ENCODE measurements at regions not wholly inside any gene's neighbourhood (a gene's known extent, or its start where the extent isn't known, plus 50 kb on each side); places are given as distances from the start of the nearest gene placed in this dataset.
A peak's percentile ranks its signal among the peaks of the same experiment; 100 is the strongest.
"Not testable (repeated sequence)": the region's sequence is repeated elsewhere in the genome, so short reads cannot be mapped to it uniquely, and the experiment has no call there.

DNA sequence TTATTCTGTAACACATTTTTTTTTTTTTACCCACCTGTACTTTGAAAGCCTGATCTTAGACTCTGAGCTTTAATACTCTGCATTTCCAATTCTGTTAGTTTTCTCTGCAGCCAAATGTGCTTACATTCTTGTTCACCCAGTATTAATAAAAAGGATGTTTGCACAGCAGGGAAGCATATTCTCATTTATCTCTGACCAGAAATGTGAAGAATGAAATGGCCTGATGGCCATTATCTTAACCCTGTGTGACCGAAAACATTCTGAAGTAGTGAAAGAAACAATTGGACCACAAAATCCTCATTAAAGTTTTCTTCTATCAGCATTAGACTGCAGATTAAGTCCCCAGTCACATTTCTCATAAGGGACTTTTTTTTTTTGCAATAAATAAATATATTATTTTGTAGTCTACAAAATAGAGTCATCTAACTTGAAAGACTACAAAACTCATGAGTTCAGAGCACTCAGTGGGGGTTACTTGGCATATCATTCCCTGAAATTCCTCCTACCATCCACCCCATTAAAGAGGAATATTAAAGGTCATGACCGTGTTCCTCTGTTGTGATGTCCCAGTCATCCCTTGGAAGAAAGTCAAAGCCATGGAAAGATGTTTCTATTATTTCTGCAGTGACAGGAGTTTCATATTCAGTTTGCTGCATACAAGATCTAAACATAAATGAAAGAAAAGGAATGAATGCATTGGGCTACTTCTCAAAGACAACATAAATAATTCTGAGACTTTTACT is 364.4 kb downstream of the RND3 start:
- no peaks in the 10 kb centered on the region for H3K36me3 ChIP-seq (ENCODE audit: control insufficient read depth, insufficient read depth, low read length)
- DNase-seq (ENCODE audit: low read depth) (no peak), FAIRE-seq (no peak)
- H3K27me3 ChIP-seq (ENCODE audit: control insufficient read depth, insufficient read depth, low read length), result no peaks in the 10 kb centered on the region
- TF ChIP-seq, protein P1, sequence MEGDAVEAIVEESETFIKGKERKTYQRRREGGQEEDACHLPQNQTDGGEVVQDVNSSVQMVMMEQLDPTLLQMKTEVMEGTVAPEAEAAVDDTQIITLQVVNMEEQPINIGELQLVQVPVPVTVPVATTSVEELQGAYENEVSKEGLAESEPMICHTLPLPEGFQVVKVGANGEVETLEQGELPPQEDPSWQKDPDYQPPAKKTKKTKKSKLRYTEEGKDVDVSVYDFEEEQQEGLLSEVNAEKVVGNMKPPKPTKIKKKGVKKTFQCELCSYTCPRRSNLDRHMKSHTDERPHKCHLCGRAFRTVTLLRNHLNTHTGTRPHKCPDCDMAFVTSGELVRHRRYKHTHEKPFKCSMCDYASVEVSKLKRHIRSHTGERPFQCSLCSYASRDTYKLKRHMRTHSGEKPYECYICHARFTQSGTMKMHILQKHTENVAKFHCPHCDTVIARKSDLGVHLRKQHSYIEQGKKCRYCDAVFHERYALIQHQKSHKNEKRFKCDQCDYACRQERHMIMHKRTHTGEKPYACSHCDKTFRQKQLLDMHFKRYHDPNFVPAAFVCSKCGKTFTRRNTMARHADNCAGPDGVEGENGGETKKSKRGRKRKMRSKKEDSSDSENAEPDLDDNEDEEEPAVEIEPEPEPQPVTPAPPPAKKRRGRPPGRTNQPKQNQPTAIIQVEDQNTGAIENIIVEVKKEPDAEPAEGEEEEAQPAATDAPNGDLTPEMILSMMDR (IDR thresholded peaks at IDR 0.05; ENCODE audit: insufficient read depth, low read length, severe bottlenecking), result no peak
- H3K4me3 ChIP-seq (ENCODE audit: low read depth, low read length), result no peak overlapping the region

DNA sequence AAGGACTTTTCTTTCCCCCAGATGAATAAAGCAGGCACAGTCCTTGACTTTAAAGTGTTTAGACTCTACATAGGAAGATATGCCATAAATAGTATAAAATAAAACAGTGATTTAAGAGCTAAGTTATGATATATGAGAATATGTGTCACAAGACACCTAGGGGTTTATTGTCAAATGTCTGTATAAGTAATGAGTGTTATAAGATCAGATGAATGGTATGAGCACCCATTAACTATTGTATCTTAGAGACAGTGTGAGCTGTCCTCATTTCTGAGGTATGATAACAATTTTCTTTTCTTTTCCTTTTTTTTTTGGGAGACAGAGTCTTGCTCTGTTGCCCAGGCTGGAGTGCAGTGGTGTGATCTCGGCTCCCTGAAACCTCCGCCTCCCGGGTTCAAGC is 365.3 kb downstream of the RND3 start:
- no peaks in the 10 kb centered on the region for H3K36me3 ChIP-seq (ENCODE audit: control insufficient read depth, insufficient read depth, low read length)
- FAIRE-seq, result no peak
- TF ChIP-seq, protein P1 (IDR thresholded peaks at IDR 0.05; ENCODE audit: insufficient read depth, low read length, severe bottlenecking), result no peak
- no peak for DNase-seq (ENCODE audit: low read depth)
- H3K27me3 ChIP-seq (ENCODE audit: control insufficient read depth, insufficient read depth, low read length), result no peaks in the 10 kb centered on the region
- H3K4me3 ChIP-seq (ENCODE audit: low read depth, low read length), result no peak overlapping the region

DNA sequence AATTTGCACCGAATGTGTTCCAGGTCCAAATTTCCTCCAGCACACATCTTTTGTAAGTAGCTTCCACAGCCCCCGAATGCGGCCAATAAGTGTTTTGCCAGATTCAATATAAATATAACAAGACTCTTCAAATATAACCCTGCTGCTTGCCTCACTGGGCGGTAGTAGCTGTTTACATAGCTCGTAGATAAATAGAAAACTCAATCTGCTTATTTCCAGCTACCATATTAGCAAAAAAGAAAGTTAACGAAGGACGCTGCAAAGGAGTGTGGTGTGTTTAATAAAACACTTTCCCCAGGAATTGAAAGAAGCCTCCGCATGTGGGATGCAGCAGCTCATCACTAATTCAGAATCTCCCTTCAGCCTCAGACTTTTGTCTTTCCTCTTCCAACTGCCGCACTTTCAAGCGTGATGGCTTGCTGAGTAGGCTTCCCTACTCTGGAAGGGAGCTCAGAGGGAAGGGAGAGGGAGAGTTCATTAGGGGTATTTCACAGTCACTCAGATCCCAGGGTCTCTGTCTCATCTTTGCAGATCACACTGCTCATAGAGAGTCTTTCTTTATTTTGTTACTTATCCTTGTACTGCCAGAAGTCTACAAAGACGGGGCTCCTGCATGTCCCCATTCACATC is 367.0 kb downstream of the RND3 start:
- no peaks in the 10 kb centered on the region for H3K36me3 ChIP-seq (ENCODE audit: control insufficient read depth, insufficient read depth, low read length)
- DNase-seq (ENCODE audit: low read depth) (no peak), FAIRE-seq (no peak)
- TF ChIP-seq, protein P1 (IDR thresholded peaks at IDR 0.05; ENCODE audit: insufficient read depth, low read length, severe bottlenecking), result no peak
- H3K27me3 ChIP-seq (ENCODE audit: control insufficient read depth, insufficient read depth, low read length), result no peaks in the 10 kb centered on the region
- H3K4me3 ChIP-seq (ENCODE audit: low read depth, low read length), result no peak overlapping the region

DNA sequence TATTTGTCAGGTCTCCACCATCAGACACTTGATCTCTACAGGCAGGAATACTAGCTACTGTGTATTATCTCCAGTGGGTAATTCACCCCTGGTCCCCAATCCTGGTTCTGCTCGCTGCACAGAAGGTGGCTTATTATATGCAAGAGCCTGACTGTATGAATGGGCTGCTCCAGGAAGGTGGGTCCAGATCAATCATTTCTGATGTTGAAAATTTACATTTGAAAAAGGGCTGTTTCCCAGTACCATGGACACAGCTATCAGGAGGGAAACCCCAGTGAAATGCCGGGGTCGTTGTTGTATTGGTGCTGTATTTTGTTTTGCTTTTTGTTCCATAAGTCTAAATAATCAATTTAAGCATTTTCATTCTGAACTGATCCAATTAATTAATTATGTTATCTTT is 367.6 kb downstream of the RND3 start:
- TF ChIP-seq, protein P1 (IDR thresholded peaks at IDR 0.05; ENCODE audit: insufficient read depth, low read length, severe bottlenecking), result no peak
- no peak for DNase-seq (ENCODE audit: low read depth)
- FAIRE-seq, result no peak
- no peaks in the 10 kb centered on the region for H3K36me3 ChIP-seq (ENCODE audit: control insufficient read depth, insufficient read depth, low read length)
- no peak overlapping the region for H3K4me3 ChIP-seq (ENCODE audit: low read depth, low read length)
- H3K27me3 ChIP-seq (ENCODE audit: control insufficient read depth, insufficient read depth, low read length), result no peaks in the 10 kb centered on the region

DNA sequence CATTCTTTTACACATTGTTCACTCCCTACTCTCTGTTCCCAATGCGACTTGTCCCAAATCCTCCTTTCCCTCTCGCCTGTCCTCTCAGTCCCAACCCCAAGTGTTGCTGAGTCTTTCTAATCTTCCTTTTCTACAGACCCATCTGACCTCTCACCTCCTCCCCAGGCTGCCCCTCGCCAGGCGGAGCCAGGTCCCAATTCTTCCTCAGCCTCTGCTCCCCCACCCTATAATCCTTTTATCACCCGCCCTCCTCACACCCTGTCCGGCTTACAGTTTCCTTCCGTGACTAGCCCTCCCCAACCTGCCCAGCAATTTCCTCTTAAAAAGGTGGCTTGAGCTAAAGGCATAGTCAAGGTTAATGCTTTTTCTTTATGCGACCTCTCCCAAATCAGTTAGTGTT is 373.4 kb downstream of the RND3 start:
- H3K27me3 ChIP-seq (ENCODE audit: control insufficient read depth, insufficient read depth, low read length); H3K4me3 ChIP-seq (ENCODE audit: low read depth, low read length); DNase-seq (ENCODE audit: low read depth); FAIRE-seq; H3K36me3 ChIP-seq (ENCODE audit: control insufficient read depth, insufficient read depth, low read length): not testable (repeated sequence)

DNA sequence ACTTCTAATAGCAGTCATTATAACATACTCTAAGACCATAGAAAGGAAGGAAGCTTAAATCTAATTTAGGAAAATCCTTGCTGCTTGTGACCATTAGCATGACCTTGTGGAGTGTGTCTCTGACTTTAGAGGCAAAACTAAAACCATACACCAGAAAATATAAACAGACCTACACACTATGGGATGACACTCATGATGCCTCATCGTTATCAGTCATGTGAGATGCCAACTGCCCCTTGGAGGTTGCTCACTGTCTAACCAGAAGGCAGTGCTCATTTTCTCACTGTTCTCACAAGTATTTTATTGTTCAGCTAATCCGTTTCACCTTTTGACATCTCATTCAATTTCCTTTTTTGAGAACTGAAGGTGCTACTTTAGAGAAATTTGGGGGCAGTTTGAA is 376.9 kb downstream of the RND3 start:
- no peaks in the 10 kb centered on the region for H3K36me3 ChIP-seq (ENCODE audit: control insufficient read depth, insufficient read depth, low read length)
- FAIRE-seq (no peak), DNase-seq (ENCODE audit: low read depth) (peak; percentile 18)
- TF ChIP-seq, protein P1 (IDR thresholded peaks at IDR 0.05; ENCODE audit: insufficient read depth, low read length, severe bottlenecking), result no peak
- H3K4me3 ChIP-seq (ENCODE audit: low read depth, low read length), result no peak overlapping the region
- no peaks in the 10 kb centered on the region for H3K27me3 ChIP-seq (ENCODE audit: control insufficient read depth, insufficient read depth, low read length)

All from bronchial epithelial cell (primary cell).